Esophagus (tissue), 2 donors: ENCODE measurements at regions not wholly inside any gene's neighbourhood (a gene's known extent, or its start where the extent isn't known, plus 50 kb on each side); places are given as distances from the start of the nearest gene placed in this dataset.

Experiments used
- H3K27ac ChIP-seq, 2 donors: one replicate each; pipeline ENCODE4 v1.5.1; 2013; ENCODE audit warnings: low read depth in 2 of 2, mild to moderate bottlenecking in 2 of 2, inconsistent platforms in 1 of 2, low read length in 1 of 2, moderate library complexity in 1 of 2
- H3K27me3 ChIP-seq, 2 donors: one replicate each; pipeline ENCODE4 v1.6.1; 2013; ENCODE audit warnings: low read length in 2 of 2, control low read depth in 1 of 2, mild to moderate bottlenecking in 1 of 2; ENCODE audit not compliant: insufficient read depth in 2 of 2, control insufficient read depth in 1 of 2
- H3K36me3 ChIP-seq, 2 donors: one replicate each; pipeline ENCODE4 v1.6.1; 2013; ENCODE audit warnings: low read length in 1 of 2; ENCODE audit not compliant: control insufficient read depth in 2 of 2, insufficient read depth in 2 of 2
- H3K4me1 ChIP-seq, 2 donors: one replicate each; pipeline ENCODE4 v1.6.1; 2013; ENCODE audit warnings: low read length in 1 of 2; ENCODE audit not compliant: control insufficient read depth in 2 of 2, insufficient read depth in 2 of 2
- H3K4me3 ChIP-seq, 2 donors: one replicate each; pipeline ENCODE4 v1.5.1; 2013; ENCODE audit warnings: low read length in 2 of 2, mild to moderate bottlenecking in 2 of 2, low read depth in 1 of 2, moderate library complexity in 1 of 2
- H3K9me3 ChIP-seq, 2 donors: one replicate each; pipeline ENCODE4 v1.6.1; 2013; ENCODE audit warnings: mild to moderate bottlenecking in 2 of 2, low read depth in 1 of 2, low read length in 1 of 2, moderate library complexity in 1 of 2; ENCODE audit not compliant: control insufficient read depth in 2 of 2, insufficient read depth in 1 of 2
- WGBS, 2 donors: extraction: QIAGEN DNeasy Blood & Tissue Kit; methylation state at CpG; one replicate each; pipeline ENCODE4 v1.1.7; 2013; 5-methylcytosine and 5-hydroxymethylcytosine counted together
- donor health status: healthy with polysubstance abuse.
- donor health status: Bipolar disorder and iron deficiency.

DNA sequence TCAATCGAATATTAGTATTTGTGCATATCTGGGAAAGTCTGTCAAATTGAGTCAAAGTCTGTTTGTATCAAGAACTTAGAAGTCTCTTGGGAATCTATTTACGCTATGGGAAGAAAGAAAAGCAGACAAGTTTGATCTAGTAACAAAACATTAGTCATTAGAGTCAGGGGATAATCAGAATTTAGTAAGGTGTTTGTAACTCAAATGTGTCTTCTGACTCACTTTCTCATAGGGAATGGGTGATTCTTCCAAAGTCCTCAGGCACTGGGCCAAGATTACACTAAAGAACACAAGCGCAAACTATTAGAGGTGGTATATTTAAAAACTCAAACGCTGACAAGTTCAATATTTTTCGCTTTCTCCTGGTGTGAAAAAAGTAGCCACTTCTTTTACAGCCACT is 926.5 kb downstream of the PDHA2 start:
- H3K36me3 ChIP-seq = no peaks in the 10 kb centered on the region
- peaks cover 10 to 13% of the 10 kb centered on the region in 2 donors for H3K9me3 ChIP-seq
- 83 to 89% methylated on average over 5 of the region's 5 CpGs for WGBS, 2 donors
- H3K4me3 ChIP-seq = no peak overlapping the region
- H3K27ac ChIP-seq = no peak overlapping the region
- no peaks in the 10 kb centered on the region for H3K4me1 ChIP-seq
- H3K27me3 ChIP-seq = no peaks in the 10 kb centered on the region

DNA sequence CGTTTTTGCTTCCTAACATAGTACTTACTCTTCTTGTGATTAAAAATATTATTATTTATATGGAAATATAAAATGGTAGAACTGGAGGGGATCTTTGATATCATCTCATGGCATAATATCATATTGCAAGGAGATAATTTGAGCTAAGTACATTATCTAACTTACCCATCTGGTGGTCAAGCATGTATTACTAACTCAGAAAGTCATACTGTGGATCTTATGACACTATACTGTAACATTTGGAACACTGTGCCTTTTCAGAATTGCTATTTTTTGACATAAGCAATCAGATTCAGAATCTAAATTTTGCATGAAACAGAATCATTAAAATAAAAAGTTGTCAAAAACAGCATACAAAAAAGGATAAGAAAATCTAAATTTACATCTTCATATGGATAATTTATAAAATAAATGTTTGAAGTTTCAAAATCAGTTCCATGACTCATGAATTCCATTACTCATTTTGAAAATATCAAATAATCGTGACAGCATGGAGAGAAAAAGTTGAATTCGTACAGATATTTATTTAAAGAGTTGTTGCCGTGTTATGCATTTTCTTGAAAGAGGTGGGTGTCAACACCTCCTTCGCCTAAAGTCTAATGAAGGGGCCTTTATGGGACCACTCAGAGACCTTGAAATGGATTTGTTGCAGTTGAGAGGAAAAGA is 928.1 kb downstream of the PDHA2 start:
- H3K9me3 ChIP-seq = peaks cover 10 to 13% of the 10 kb centered on the region in 2 donors
- no peaks in the 10 kb centered on the region for H3K27me3 ChIP-seq
- H3K4me1 ChIP-seq = no peaks in the 10 kb centered on the region
- WGBS, 2 donors = 82 to 83% methylated on average over 5 of the region's 5 CpGs
- H3K27ac ChIP-seq = no peak overlapping the region
- no peak overlapping the region for H3K4me3 ChIP-seq
- H3K36me3 ChIP-seq = no peaks in the 10 kb centered on the region

DNA sequence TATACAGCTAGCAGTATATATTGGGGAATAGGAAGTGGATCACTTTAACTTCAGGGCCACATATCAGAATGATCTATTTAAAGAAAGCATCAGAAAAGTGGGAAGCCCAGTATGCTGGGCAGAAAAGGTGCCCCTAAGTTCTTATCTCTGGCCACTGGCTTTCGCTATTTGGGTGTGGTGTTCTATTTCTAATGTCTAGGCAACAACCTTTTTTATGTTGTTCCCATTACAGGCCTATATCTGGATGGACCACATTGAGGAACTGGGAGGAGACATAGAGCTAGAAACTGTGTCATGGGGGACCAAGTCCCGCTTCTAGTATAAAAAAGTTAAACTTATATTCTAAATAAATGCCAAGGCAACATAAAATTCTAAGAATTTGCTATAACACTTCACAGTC is 935.6 kb downstream of the PDHA2 start:
- no peak overlapping the region for H3K27ac ChIP-seq
- H3K4me1 ChIP-seq = no peaks in the 10 kb centered on the region
- 80 to 85% methylated on average over 2 of the region's 2 CpGs for WGBS, 2 donors
- no peaks in the 10 kb centered on the region for H3K36me3 ChIP-seq
- H3K4me3 ChIP-seq = no peak overlapping the region
- no peaks in the 10 kb centered on the region for H3K27me3 ChIP-seq
- H3K9me3 ChIP-seq = no peaks in the 10 kb centered on the region

DNA sequence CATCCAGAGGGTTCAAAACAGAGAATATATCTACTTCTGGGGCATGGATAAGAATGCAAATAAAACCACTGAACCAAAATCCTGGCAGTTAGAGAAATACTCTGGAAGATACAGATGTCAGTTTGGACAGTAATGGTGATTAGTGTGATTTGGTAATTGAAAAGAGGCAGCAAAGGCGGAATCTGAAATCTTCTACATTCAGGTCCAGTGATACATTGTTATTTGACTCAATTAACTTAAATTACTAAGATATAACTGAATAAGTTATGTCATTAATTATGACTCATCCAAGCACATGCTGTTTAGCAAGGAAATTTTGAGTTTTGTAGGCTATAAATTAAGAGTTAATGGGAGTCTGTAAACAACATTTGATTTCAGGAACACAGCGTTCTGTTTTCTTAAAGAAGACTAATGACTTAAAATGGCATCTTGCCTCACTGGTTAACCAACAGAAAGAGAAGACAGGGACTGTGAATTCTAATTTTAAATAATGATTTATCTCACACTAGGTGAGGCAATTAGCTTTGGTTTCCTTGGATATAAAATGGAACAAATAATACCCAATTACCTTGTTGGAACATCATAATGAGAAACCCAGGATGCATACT is 937.1 kb downstream of the PDHA2 start:
- Histone ChIP-seq H3K27me3 (no peaks in the 10 kb centered on the region), H3K27ac (no peak overlapping the region), H3K9me3 (no peaks in the 10 kb centered on the region), H3K4me1 (no peaks in the 10 kb centered on the region), H3K4me3 (no peak overlapping the region), H3K36me3 (no peaks in the 10 kb centered on the region)
- WGBS, 2 donors = 76 to 80% methylated on average over 2 of the region's 2 CpGs

DNA sequence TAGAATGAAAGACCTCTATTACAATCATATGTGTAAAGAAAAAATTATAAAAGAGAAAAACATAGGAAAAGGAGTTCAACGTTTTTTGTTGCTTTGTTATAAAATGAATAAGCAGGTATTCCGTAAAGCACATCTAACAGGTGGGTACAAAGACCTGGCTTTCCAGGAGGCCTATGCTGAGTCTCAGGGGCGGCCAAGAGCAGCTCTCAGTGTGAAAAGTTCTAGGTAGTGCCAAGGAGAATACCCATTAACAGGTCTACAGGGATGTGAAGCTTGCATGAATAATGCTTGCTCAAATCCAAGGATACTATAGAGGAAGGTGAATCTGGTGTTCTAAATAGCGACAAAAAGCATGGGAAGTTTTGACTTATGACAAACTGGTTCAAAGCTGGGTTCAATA is 944.4 kb downstream of the PDHA2 start:
- WGBS, 2 donors = 78% methylated on average over 4 of the region's 4 CpGs
- Histone ChIP-seq H3K9me3 (no peaks in the 10 kb centered on the region), H3K4me3 (no peak overlapping the region), H3K36me3 (no peaks in the 10 kb centered on the region), H3K4me1 (no peaks in the 10 kb centered on the region), H3K27ac (no peak overlapping the region), H3K27me3 (no peaks in the 10 kb centered on the region)

DNA sequence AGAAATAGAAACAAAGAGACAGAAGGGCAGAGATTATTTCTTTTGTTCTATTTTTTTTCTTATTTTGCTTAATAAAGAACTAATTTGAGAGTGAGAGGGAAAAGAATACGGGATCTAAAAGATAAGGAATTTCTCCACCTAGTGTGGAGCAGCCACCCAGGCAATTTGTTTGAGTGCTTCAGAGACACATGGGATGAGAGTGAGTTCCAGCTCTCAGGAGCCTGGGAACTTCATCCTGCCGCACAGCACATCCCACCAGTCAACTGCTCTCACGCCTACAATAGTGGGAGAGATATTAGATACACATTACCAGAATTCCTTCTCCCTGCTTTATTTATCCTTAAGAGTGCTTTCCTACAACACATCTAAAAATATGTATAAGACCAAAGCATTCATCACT is 946.4 kb downstream of the PDHA2 start:
- 49 to 51% methylated on average over 3 of the region's 3 CpGs for WGBS, 2 donors
- Histone ChIP-seq H3K4me1 (no peaks in the 10 kb centered on the region), H3K27ac (no peak overlapping the region), H3K4me3 (no peak overlapping the region), H3K27me3 (no peaks in the 10 kb centered on the region), H3K36me3 (no peaks in the 10 kb centered on the region), H3K9me3 (no peaks in the 10 kb centered on the region)

DNA sequence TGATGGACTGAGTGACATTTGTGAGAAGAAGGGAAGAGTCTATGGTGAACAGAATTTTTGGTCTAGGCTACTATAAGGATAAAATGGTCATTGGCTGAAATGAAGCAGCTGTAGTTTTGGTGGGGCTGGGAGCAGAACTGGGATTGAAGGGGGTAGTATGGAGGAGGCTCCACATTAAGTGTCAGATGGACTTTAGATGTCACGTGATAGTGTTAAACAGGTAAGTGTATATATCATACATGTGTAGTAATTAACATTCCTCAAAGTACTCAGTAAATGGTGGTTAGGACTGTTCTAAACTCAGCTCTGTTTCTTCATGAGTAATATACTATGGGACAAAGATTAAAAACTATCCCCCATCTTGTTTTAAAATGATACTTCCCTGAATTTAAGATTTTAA is 947.9 kb downstream of the PDHA2 start:
- H3K4me1 ChIP-seq = no peaks in the 10 kb centered on the region
- no peaks in the 10 kb centered on the region for H3K27me3 ChIP-seq
- H3K4me3 ChIP-seq = no peak overlapping the region
- H3K27ac ChIP-seq = no peak overlapping the region
- H3K9me3 ChIP-seq = no peaks in the 10 kb centered on the region
- 90 to 93% methylated on average over 1 of the region's 1 CpG for WGBS, 2 donors
- H3K36me3 ChIP-seq = no peaks in the 10 kb centered on the region

DNA sequence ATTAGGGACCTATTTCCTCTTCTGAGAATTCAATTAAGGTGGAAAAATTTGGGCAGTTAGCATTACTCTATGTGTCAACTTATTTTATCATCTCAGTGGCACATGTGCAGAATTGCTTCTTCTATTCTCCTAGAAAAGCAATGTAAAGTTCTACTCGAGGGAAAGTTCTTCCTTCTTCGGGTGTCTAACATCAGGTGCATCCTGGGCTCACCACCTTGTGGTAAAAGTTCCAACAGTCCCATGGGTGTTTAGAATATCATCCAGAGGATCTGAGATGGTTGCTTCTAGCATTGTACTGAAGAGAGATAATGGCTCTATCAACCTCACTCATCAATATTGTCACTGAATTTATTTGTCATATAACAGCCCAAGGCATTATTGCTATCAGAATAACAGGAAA is 969.7 kb downstream of the PDHA2 start:
- no peaks in the 10 kb centered on the region for H3K9me3 ChIP-seq
- no peak overlapping the region for H3K27ac ChIP-seq
- H3K4me1 ChIP-seq = no peaks in the 10 kb centered on the region
- H3K27me3 ChIP-seq = no peaks in the 10 kb centered on the region
- WGBS, 2 donors = 70 to 80% methylated on average over 2 of the region's 2 CpGs
- H3K4me3 ChIP-seq = no peak overlapping the region
- H3K36me3 ChIP-seq = no peaks in the 10 kb centered on the region

DNA sequence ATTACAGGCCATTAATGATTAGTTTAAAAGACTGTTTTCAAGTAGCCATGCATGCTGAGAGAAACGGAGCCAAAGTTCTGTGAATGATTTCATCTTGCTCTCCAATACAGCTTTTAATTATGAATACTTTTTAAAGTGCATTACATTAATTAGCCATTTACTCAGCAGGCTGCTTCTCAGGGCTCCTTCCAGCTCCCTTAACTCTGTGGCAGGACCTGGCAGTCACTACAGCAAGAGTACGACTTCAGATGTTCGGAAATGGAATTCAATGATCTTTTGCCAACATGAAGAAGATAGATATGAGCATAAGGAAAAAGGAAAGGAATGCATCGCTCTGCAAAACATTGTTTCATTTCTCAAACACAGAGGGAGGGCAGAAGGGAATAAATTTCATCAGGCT is 987.2 kb downstream of the PDHA2 start:
- no peaks in the 10 kb centered on the region for H3K36me3 ChIP-seq
- 70 to 72% methylated on average over 4 of the region's 4 CpGs for WGBS, 2 donors
- no peaks in the 10 kb centered on the region for H3K27me3 ChIP-seq
- H3K9me3 ChIP-seq = no peaks in the 10 kb centered on the region
- H3K4me3 ChIP-seq = no peak overlapping the region
- no peak overlapping the region for H3K27ac ChIP-seq
- H3K4me1 ChIP-seq = no peaks in the 10 kb centered on the region

DNA sequence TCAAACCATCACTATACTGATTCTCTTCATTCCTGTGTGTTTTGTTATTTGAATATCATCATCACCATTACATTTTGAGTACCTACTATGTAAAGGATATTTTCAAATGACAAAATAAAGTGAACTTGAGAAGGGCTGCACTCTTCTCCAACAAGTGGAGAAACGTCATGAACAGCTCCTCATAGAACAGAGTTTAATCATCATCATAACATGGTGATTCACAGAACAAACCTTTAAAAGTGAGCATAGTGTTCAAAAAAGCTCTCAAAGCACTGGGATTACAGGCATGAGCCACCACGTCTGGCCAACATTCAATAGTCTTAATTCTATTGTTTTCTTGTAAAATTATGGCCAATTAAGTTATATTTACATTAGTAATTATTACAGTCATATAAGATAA is 993.9 kb downstream of the PDHA2 start:
- no peaks in the 10 kb centered on the region for H3K36me3 ChIP-seq
- H3K4me3 ChIP-seq = no peak overlapping the region
- WGBS, 2 donors = 42 to 56% methylated on average over 2 of the region's 2 CpGs
- H3K27me3 ChIP-seq = no peaks in the 10 kb centered on the region
- H3K27ac ChIP-seq = no peak overlapping the region
- no peaks in the 10 kb centered on the region for H3K9me3 ChIP-seq
- no peaks in the 10 kb centered on the region for H3K4me1 ChIP-seq
